MV-4-11 (cell line): ENCODE measurements at regions not wholly inside any gene's neighbourhood (a gene's known extent, or its start where the extent isn't known, plus 50 kb on each side); places are given as distances from the start of the nearest gene placed in this dataset.

Experiments
- DNase-seq: peaks from one replicate; lab custom pipeline; 2025; lab: John Stamatoyannopoulos, UW

DNA sequence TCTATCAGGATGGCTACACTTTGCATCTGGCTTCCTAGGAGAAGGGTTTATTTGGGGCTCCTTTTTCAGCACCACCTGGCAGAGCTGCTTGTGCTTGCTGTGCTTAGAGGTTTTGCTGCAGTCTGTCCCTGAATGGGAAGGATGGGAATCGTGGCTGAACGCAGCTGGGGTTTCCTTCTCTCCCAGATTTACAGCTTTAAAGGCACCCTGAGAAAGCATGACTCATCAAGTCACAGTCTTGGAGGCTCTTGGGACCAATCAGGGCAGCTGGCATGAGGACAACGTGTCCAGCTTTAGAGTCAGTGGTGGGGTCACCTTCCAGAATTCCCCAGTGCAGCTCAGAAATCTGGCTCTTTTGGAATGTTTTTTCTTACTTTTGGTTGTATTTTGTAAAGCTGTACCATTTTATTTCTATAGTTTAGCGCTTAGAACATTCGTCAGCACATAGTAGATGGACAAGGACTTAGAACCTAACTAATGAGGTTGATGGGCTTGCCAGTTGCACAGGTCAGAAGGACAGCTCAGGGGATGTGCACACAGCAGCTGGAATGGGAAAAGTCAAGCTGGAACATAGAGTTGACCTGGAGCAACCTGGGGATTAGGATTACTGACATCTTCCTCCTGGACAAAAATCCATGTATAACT, 222.6 kb downstream of the PRDM2 start:
- no peak for DNase-seq

- no peak for DNase-seq
Measured at GRCh38 chr1:13926556-13926955, 226.6 kb downstream of the PRDM2 start.

DNA sequence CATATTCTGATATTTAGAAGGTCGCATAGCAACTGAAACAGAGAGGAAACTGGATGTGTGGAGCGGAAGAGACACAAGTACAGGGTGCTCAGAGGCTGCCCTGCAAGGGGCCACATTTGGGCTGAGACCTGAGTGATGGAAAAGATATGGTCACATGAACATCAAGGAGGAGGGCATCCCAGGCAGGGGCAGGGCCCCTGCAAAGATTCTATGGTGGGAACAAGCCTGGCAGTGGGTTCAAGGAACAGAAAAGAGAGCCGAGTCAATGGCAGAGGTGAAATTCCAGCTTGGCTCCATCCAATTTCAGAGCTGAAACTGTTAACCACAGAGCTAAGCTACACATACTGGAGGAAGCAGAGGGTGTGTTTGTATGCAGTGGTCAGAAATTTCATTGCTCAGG, 227.7 kb downstream of the PRDM2 start:
- no peak for DNase-seq

GRCh38 chr1:13929313-13929712, 229.3 kb downstream of the PRDM2 start:
- DNase-seq: no peak

DNA sequence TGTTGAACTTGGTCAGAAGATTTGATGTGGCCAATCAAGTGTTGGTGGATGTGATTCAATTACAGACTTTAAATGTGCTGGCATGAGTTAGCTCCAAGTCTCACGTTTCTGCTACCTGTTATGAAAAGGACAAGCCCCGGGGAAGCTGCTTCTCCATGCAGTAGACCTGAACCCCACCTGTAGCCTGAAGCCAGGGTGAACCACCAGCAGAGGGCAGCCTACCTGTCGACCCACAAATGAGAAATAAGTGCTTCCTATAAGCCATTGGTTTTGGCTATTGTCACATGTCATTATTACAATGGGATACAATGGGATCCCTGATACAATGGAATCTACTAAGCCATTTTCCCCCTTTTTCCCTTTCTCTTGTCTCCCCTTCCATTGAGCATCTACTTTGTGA, 230.2 kb downstream of the PRDM2 start:
- DNase-seq: no peak

- no peak for DNase-seq
Measured at GRCh38 chr1:13931226-13931625, 231.2 kb downstream of the PRDM2 start.

DNA sequence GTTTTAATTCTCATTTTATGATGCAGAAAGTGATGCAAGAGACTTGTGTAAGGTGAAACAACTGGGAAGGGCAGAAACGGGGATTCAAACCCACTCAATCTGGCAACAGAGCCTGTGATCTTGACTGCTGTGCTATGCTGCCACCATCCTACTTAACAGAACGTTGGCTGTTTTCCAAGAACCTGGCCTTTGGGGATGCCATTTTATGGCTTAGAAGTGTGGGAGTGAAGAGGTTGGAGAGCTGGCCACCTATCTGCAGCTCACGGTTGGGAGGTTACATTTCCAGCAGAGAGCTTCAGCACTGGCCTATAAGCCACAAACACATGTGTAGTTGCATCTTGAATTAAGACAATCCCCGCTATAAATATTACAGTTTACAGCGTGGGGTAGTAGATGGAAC, 235.3 kb downstream of the PRDM2 start:
- no peak for DNase-seq

DNA sequence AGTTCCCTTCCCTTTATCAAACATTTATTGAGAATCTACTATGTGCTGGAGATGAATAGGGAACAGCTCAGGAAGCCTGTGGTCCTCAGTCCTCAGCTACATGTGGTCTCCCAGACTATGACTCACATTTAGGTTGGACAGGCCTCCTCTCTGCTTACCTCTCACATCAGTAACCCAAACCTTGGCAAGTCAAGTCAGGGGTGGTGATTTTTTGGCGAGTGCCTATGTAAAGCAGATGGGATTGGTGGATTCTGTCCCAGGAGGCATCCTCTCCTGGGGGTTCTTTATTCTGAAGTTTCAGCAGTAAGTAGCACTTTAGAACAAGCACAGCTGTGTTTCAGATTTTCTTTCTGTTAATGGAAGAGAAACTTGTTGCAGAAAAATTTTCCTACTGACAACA, 241.3 kb downstream of the PRDM2 start:
- DNase-seq: no peak

DNA sequence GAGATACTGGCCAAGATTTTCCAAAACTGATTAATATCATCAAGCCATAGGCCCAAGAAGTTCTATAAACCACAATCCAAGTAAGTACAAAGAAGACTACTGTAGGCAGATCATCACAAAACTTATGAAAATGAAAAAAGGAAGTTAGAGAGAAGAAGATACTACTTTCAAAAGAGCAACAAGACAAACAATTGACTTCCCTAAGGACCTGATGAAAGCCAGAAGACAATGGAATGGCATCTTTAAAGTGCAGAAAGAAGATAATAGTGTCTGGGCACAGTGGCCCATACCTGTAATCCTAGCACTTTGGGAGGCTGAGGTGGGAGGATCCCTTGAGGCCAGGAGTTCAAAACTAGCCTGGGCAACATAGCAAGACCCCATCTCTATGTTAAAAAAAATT, 243.1 kb downstream of the PRDM2 start:
- DNase-seq: peak; percentile 2

DNA sequence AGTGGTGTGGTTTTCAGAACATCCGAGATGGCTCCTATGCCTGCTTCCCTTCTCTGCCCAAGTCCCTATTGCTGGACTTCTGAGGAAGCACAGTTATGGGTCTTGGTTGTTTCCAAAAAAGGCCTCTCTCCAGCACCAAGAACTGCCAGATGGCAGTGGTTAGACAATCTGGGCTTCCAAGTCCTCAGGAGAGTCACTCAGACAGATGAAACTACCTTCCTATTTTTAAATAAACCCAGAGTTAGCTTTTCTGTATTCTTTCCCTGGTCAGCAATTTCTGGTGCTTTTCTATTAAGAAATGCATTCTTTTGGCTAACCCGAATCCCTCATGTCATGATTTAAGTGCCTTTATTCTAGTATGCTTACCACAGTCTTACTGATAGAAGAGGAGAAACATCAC, 245.9 kb downstream of the PRDM2 start:
- DNase-seq: no peak

GRCh38 chr1:13947658-13948057, 247.7 kb downstream of the PRDM2 start:
- DNase-seq: no peak

DNA sequence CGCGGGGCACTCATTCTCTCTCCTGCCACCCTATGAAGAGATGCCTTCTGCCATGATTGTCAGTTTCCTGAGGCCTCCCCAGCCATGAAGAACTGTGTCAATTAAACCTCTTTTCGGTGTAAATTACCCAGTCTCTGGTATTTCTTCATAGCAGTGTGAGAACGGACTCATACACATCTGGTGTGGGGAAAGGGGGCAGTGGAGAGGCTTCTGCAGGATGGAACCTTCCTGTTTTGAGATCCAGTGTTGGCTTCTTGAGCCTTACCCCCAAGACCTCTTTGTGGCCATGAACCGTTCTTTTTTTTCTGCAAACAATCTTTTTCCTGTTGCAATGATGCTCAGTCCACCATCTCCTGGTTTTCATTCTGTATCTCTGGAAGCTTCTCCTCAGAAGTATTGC, 248.4 kb downstream of the PRDM2 start:
- DNase-seq: no peak

GRCh38 chr1:13948888-13949391, 249.0 kb downstream of the PRDM2 start:
- no peak for DNase-seq

DNA sequence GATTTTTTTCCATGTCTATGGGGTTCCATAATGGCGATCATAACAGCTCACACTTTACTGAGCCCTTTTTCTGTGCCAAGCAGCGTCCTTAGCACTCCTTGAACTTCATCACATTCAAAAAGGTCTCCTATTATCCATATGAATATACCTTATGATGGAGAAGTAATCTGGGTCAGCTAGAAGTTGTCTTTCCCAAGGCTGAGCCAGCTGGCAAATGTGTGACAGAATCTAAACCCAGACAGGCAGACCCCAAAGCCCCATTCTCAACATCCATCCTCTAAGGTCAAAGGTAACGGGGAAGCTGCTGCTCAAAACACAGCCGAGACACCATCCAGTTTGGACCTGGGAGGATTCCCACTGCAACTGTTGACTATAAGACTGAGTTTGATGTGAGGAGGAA, 249.6 kb downstream of the PRDM2 start:
- DNase-seq: no peak

- no peak for DNase-seq
Measured at GRCh38 chr1:13950637-13951036, 250.6 kb downstream of the PRDM2 start.

- no peak for DNase-seq
Measured at GRCh38 chr1:13951793-13952751, 252.1 kb downstream of the PRDM2 start.

DNA sequence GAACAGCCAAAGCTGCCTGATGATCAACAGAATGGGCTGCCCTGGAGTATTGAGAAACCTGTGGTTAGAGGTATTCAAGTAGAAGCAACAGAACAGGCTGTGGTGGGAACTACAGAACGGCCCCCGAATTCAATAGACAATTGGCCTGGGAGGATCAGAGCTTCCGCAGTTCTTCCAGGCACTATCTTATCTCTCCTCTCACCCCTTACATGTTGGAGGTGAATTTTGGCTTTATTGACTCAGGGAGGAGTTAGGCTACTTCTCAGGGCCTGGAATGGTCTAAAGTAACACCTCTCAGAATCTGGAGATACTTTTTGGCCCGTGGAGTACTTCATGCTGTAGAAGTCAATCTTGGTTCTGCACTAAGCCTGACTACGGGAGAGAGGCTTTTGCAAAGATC, 253.0 kb downstream of the PRDM2 start:
- DNase-seq: no peak

DNA sequence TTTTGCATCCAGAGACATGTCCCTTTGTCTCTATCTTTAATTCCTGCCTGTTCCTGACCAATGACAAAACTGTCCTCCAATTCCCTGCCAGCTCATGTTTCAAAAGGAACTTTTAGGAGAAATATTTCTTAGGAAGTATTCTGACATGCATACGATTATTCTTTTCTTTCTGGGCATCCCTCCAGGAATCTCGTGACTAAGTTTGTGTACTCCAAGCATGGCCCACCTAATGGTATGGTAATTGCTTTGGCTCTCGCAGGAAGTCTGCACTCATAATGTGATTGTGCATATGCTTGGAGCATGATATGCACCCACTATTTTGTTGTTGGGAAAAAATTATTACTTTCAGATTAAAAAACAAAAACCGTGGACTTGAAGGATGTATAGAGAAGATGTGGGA, 256.4 kb downstream of the PRDM2 start:
- DNase-seq: no peak

DNA sequence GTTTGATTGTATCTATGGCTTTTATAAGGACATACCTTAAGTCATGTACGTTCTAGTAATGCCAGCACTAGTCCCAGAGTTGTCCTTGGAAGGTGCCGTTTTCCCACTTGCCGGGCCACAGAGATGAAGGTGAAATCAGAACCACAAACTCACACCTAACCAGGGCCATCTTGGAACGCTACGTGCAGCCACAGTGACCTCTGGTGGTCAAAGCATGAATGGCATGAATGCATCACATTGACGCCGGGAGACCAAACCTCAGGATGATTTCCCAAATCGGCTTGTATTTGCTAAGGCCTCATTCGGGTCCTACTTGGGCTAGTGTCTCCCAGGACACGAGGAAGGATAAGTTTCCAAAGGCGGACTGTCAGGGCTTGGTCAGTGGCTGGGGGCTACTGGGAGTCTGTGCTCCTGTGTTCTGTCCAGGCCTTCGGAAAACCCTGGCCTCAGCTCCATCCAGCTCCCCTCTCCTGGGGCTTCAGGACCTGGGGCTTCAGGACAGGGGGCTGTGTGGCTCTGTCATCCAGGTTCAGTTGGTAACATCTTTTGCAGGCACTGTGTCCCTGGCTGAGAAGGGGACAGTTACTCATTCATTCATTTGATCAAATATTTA, 260.5 kb downstream of the PRDM2 start:
- DNase-seq: peak; percentile 0

- DNase-seq: no peak
Measured at GRCh38 chr1:13964768-13965167, 264.8 kb downstream of the PRDM2 start.

DNA sequence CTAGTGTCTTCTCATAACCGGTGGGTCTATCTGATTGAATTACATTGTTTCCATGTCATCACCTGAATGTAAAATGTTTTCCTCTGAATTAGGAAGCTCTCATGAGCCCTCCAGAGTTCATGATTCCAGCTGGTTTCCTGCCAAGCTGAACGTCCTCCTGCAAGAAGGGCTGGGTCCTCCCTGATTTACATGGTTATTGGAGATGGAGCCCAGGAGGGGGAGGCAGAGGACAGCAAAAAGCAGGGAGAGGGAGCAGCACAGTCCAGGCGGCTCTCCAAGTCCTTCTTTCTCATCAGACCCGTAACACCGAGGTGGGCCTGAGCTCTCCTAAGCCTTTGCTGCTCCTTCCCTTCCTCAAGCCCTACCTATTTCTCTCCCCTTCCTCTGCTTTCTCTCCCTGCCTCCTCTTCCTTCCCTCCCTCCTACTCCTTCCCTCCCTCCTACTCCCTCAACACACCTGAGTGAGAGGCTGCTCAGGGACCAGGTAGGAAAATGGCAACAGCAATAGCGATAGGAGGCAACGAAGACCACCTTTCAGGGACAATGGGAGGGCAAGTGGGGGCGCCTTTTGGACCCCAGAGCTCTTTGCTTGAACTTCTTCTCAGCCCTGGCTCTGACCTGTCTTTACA, 265.9 kb downstream of the PRDM2 start:
- DNase-seq: peak; percentile 3

DNA sequence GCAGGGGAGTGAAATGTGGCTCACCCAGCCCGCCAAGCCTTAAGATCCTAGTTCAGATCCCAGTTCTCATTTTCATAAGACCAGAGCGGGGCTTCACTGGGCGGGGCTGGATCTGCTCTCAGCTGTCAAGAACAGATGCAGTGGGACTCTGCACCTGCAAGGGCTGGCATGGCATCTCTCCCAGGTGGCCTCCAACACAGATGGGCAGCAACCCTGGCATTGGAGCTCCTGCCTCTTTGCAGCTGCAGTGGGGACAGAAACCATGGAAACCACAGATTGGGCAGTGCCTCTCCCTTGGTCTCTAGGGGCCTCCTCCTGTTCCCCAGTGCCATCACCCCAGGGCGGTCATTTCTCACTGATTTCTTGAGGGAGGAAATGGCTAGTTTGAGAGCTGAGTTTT, 267.7 kb downstream of the PRDM2 start:
- DNase-seq: no peak
